ENCODE measurements at regions not wholly inside any gene's neighbourhood (a gene's known extent, or its start where the extent isn't known, plus 50 kb on each side); places are given as distances from the start of the nearest gene placed in this dataset.

DNA sequence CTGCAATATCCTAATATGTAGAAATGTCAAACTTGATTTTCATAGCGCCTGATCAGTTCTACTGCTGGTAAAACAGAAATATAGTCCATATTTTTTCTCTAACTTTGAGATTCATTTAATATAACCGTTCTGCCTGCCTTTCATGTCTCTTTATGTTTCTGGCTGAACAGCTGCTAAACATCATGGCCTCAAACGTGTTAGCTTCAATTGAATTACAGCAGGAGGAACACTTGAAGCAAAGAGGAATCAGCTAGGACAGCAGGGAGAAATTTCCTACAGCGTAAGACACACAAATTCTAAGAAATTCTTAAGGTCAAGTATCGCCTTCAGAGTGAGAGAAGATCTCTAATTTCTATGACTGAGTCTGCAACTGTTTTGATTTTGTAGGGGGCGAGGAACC is 433.2 kb downstream of the FBXO15 start:
- no peak for DNase-seq (ENCODE audit: low spot score)
- in situ Hi-C loops (cut with HindIII; ENCODE audit: low sequenced_read_pairs) = no loop called here

DNA sequence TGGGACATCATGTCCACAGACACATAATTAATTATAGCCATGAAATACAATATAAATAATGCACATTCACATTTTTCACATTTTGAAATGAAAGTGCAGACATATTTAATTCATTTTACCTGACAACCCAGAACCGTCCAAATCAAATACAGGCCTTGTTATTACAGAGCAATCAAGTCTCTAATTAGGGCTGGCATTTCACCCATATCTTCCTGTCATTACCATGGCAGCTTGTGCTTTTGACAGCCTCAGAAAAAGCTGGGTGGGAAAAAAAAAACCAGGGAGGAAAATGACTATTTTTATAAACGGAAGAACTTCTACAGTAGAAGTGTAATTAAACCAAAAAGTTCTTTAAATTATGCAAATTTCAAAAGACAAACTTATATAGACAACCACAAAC is 436.4 kb downstream of the FBXO15 start:
- in situ Hi-C loops (cut with HindIII; ENCODE audit: low sequenced_read_pairs) = no loop called here
- no peak for DNase-seq (ENCODE audit: low spot score)

DNA sequence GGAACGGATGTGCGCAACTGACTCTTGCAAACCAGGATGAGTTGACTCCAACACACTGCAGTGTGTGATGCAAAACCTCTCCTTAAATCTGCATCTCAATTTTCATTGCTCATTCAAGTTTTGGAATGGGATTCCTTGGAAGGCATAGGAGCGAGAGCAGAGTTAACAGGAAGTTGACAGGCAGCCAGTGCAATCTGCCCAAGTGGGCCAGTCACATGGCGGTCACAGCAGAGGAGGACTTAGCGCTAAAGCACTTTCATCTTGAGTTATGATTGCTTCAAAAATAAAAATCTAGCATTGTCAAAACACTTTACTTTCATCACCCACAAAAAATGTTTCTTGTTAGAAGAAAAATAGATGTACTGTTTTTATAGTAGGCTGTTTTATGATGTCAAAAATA is 439.0 kb downstream of the FBXO15 start:
- in situ Hi-C loops (cut with HindIII; ENCODE audit: low sequenced_read_pairs) = no loop called here
- DNase-seq (ENCODE audit: low spot score) = no peak

- in situ Hi-C loops (cut with HindIII; ENCODE audit: low sequenced_read_pairs) = no loop called here
- DNase-seq (ENCODE audit: low spot score) = no peak
These were observed 440.6 kb downstream of the FBXO15 start for GRCh38 chr18:73707035-73707434.

- DNase-seq (ENCODE audit: low spot score) = no peak
- in situ Hi-C loops (cut with HindIII; ENCODE audit: low sequenced_read_pairs) = no loop called here
These were observed 450.3 kb downstream of the FBXO15 start for GRCh38 chr18:73697353-73697752.

GRCh38 chr18:73696698-73697097 is 450.9 kb downstream of the FBXO15 start:
- in situ Hi-C loops (cut with HindIII; ENCODE audit: low sequenced_read_pairs) = no loop called here

DNA sequence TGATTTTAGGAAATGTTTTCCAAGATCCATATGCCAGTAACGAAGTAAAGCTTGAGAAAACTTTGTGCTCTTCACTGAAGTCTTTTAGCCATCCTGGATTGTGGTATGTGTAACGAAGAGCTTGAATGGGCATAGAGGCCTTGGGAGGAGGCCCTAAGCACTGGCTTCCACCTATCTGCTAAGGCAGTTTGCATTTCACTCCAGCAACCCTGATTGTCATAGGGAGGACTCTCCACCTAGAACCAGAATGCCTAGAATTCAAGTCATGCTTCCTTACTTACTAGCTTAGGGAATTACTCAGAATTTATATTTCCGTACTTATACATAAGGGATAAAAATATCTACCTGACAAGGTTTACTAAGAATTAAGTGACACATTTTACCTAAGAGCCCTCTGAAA is 451.5 kb downstream of the FBXO15 start:
- in situ Hi-C loops (cut with HindIII; ENCODE audit: low sequenced_read_pairs) = no loop called here

More at GRCh38 chr18:73696698-73697097, 450.9 kb downstream of the FBXO15 start:
- DNase-seq (ENCODE audit: low spot score) = no peak

GRCh38 chr18:73693091-73693490 is 454.5 kb downstream of the FBXO15 start:
- DNase-seq (ENCODE audit: low spot score) = no peak
- in situ Hi-C loops (cut with HindIII; ENCODE audit: low sequenced_read_pairs) = no loop called here

More for the DNA sequence above, 451.5 kb downstream of the FBXO15 start:
- DNase-seq (ENCODE audit: low spot score) = no peak

GRCh38 chr18:73691624-73692023 is 456.0 kb downstream of the FBXO15 start:
- DNase-seq (ENCODE audit: low spot score) = no peak
- in situ Hi-C loops (cut with HindIII; ENCODE audit: low sequenced_read_pairs) = no loop called here

DNA sequence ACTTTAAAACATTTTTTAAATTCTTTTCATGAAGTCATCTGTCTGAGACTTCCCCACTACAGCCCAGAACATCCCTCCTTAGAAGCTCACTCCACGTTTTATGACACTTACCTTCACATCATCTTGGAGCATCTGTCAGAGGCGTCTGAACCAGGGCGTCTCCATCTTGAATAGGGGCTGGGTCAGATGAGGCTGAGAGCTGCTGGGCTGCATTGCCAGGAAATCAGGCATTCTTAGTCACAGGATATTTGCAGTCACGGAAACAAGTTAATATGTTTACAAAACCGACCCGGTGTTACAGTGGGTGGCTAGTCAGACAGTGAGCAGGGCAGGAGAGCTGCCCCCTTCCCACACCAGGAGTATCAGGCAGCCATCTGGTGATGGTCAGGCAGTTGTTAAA is 456.5 kb downstream of the FBXO15 start:
- DNase-seq (ENCODE audit: low spot score) = no peak
- in situ Hi-C loops (cut with HindIII; ENCODE audit: low sequenced_read_pairs) = no loop called here

DNA sequence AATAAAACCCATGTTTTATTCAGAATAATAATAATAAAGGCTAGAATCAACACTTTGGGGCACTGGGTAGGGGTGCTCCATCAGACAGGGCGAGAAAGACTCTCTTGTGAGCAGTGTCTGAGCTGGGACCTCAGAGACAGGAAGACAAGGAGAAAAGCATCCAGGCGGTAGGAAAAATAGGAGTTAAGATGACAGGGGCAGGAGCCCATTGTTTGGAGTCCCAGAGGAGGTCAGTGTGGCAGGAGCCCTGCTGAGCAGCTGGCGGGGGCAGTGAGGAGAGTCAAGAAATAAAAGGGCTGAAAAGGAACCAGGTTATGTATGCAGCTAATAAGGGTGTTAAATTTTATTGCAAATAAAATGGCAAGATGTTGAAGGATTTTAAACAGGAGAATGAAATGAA is 457.4 kb downstream of the FBXO15 start:
- no peak for DNase-seq (ENCODE audit: low spot score)
- in situ Hi-C loops (cut with HindIII; ENCODE audit: low sequenced_read_pairs) = no loop called here

DNA sequence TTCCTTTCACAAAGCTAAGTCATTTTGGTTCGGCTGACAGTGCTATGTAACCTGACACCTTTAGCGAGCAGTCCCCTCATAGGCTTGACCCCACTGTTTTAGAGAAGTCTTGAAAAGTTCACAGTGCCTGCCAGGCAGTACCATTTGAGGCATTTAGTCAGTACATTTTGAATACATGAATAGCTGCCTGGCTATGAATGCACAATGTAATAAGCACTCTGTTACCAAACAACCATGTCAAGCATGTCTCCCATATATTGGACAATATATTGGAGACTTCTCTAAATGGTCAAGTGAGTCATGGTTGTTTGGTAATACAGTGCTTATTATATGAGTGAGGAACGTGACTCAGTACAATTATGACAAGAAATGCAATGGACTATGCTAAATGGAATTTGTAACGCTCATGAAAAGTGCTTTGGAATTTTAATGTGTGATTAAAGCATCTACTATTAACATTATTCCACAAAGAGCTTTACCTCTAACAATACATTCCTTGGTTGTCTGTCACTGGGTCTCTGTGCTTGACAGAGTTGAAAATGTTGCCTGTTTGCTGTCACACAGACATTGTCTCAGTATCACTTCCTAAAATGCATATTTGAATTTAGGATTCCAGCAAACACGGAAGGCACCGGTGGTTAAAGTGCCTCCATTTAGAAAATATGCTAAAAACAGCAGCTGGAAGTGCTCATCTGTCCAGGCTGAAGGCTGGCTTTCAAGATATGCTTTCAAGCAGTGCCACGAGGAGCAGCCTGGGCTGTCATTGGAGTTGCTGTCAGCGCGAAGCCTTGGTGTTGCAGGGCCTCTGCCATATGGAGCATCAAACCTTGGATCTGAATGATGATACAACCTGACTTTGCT is 458.6 kb downstream of the FBXO15 start:
- no peak for DNase-seq (ENCODE audit: low spot score)
- in situ Hi-C loops (cut with HindIII; ENCODE audit: low sequenced_read_pairs) = no loop called here

GRCh38 chr18:73688161-73688560 is 459.5 kb downstream of the FBXO15 start:
- in situ Hi-C loops (cut with HindIII; ENCODE audit: low sequenced_read_pairs) = no loop called here
- DNase-seq (ENCODE audit: low spot score) = no peak

DNA sequence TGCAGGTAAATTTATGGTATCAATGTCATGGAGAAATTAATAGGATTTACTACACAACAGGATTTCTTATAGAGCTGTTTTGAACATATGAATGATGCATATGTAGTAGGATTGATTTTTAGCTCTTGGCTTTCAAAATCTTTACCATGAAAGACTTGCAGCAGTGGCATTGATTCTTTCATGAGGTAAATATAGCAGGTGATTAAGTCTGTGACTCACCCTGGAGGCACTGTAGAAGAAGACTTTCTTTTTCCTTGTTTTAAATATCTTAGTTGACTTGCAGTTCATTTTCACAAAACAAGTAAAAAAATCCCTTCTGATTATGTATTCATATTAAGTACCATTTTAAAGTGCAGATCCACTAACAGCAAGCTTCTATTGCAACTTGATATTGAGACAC is 463.0 kb downstream of the FBXO15 start:
- no peak for DNase-seq (ENCODE audit: low spot score)
- in situ Hi-C loops (cut with HindIII; ENCODE audit: low sequenced_read_pairs) = no loop called here

GRCh38 chr18:73683409-73684238 is 464.0 kb downstream of the FBXO15 start:
- no peak for DNase-seq (ENCODE audit: low spot score)
- in situ Hi-C loops (cut with HindIII; ENCODE audit: low sequenced_read_pairs) = no loop called here

- DNase-seq (ENCODE audit: low spot score) = no peak
- in situ Hi-C loops (cut with HindIII; ENCODE audit: low sequenced_read_pairs) = no loop called here
These were observed 465.7 kb downstream of the FBXO15 start for GRCh38 chr18:73681912-73682311.

GRCh38 chr18:73681398-73681797 is 466.2 kb downstream of the FBXO15 start:
- no peak for DNase-seq (ENCODE audit: low spot score)
- in situ Hi-C loops (cut with HindIII; ENCODE audit: low sequenced_read_pairs) = no loop called here

DNA sequence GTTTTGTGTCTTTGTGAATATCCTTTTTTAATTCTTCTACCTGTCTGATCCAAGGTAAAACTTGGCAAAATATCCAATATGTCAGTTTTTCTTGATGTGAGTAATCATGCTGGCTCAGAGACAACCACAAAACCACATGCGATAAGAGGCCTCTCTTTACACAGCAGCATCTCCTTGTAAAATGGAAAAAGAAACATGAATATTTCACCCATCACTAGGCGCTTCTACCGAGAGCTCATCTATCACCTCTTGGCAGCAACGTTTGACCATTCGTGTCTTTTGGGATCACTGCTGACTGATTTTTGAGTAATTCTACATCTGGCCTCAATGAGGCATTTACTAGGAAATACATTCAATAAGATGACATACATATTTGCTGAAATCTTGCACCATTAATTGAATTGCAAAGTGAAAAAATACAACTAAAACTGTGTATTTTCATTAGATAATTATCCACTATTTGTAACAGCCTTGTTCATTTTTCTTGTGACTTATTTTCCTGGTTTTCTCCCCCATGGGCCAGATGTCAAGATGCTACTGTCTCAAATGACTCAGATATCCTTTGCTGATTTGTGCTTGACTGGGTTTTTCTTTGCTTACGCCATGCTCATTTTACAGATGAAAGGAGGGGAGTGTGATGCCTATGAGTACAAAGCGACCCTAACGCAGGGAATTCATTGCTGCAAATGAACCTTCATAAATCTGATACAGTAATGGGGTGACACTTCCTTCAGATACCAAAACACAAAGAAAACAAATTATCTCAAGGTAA is 467.5 kb downstream of the FBXO15 start:
- in situ Hi-C loops (cut with HindIII; ENCODE audit: low sequenced_read_pairs) = no loop called here
- DNase-seq (ENCODE audit: low spot score) = no peak

DNA sequence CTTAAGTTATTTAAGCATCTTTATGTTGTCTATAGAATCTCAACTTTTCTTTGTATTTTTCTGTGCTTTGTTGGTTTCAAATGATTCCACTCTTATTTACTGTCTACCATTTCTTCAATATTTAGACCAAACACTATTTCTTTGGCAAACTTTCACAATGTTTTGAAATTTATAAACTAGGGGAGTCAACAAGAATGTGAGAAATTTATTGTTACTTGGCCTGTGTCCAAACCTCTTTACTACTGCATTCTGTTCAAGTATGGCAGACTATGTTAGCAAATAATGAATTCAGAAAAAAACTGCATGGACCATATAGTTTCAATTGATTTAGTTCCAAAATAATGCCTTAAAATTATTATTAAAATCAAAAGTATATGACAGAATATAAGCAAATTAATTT is 470.2 kb downstream of the FBXO15 start:
- in situ Hi-C loops (cut with HindIII; ENCODE audit: low sequenced_read_pairs) = no loop called here
- DNase-seq (ENCODE audit: low spot score) = no peak
